ENCODE measurements at regions not wholly inside any gene's neighbourhood (a gene's known extent, or its start where the extent isn't known, plus 50 kb on each side); places are given as distances from the start of the nearest gene placed in this dataset.
"Not testable (repeated sequence)": the region's sequence is repeated elsewhere in the genome, so short reads cannot be mapped to it uniquely, and the experiment has no call there.

GRCh38 chr9:67112148-67112547 lies 119.8 kb upstream of the SPATA31A3 start:
- not testable (repeated sequence) for TF ChIP-seq CTCF, POLR2A (IDR thresholded peaks at IDR 0.05)

All from body of pancreas (tissue), 4 donors.